ENCODE measurements at regions not wholly inside any gene's neighbourhood (a gene's known extent, or its start where the extent isn't known, plus 50 kb on each side); places are given as distances from the start of the nearest gene placed in this dataset.
"Not testable (repeated sequence)": the region's sequence is repeated elsewhere in the genome, so short reads cannot be mapped to it uniquely, and the experiment has no call there.

DNA sequence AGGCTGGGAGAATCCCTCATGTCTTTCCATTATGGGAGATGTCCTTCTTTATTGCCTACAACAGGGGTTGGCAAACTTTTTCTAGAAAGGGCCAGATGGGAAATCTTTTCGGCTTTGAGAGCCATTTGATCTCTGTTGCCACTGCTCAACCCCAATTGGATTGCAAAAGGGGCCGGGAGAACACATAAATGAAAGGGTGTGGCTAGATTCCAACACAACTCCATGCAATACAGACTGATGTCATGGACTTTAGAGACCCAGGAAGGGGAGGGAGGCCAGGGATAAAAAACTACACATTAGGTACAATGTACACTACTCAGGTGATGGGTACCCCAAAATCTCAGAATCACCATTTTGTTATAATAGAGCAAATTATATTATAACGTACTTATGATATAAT is 97.6 kb upstream of the SIM2 start:
- DNase-seq (ENCODE audit: low spot score) = no peak

DNA sequence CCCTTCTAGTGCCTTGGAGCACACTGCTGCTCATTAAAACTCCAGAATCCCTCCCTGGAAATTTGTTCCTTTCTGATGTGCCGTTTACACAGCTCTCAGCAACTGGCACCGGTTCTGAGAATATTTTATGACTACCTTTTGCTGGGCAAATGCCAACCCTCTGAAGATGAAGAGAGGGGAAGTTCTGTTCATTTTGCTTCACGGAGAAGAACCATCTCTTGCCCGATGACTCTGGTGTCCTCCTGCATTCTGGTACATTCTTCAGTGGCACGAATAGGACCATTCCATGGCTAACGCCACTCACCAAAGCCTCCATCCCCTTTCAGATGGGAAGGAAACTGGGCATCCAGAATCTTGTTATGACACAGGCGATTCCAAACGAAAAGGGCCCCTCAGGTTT is 96.2 kb upstream of the SIM2 start:
- DNase-seq (ENCODE audit: low spot score) = no peak

DNA sequence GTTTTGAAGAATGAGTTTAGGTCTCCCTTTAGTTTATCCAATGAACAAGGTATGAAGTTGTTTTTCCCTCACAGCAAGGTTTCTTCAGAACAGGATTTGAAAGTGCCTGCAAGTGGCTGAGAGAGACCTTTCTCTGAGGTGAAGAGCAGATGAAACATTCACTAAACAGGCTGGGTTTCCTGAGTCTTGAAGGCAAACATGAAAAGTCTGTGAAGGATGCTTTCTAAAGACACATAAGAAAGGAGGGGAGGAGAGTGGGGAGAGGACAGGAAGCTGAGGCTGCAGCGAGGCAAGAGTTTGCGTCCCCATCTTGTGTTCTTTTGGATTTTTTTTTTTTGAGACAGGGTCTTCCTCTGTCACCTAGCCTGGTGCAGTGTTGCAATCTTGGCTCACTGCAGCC is 95.7 kb upstream of the SIM2 start:
- no peak for DNase-seq (ENCODE audit: low spot score)

DNA sequence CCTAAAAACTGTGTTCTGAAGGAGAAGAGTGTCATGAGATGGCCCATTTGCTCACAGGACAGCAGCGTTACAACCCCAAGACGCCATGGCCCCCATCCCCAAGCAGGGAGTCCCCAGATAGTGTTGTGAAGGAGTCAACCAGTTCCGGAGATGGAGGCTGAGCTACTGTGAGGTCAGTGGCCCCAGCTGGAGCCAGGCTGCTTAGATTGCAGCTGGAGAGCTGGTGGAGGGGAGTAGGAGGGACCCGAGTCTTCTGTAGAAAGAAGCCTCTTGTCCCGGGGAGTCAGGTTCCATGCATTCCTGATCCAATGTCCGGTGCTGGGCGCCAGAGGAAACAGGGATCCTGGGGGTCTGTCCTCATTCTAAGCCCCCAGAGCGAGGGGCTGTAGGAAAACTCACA is 93.5 kb upstream of the SIM2 start:
- DNase-seq (ENCODE audit: low spot score) = no peak

DNA sequence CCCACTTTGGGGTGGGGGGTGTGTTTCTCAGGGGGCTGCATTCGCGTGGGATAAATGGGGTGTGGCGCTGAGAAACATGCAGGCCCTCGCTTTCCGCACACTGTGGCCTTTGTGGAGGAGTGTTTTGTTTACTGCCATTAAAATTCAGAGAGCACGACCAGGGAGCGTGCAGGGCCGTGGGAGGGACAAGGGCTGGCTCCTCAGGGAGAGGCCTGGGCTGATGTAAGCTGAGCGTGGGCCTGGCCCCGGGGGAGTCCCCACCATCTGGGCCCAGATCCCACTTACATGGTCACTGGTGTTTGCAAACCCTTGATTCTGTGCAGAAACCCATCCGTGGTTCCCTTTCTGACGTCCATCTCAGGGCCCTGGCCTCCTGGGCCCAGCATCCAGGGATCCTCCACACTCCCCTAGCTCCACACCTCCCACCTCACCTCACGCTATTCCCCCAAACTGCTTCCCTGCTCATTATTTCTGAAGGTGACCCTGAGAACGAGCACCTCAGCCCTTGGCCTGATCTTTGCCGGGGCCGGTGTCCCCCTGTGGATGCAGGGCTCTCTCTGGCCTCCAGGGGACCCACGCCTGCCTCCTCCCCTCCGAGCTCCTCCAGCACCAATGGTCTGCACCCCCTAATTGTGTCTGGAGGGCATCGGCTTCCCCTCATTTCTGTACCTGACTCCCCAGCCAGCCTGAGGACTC is 92.5 kb upstream of the SIM2 start:
- no peak for DNase-seq (ENCODE audit: low spot score)

DNA sequence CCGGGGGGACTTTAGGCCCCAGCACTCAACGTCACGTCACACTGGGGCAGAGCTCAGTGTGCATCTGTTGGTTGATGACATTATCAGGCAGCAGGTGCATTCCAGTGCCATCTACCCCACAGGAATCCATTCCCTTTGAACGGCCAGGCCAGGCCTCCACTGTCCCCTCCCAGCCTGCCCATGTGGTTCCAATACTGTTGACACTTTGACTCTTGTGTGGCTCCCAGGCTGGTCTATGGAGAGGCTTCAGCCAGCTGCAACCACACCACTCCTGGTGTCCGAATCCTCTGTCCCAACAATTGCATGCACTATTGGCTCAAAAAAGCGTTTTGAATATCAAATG is 92.0 kb upstream of the SIM2 start:
- no peak for DNase-seq (ENCODE audit: low spot score)

DNA sequence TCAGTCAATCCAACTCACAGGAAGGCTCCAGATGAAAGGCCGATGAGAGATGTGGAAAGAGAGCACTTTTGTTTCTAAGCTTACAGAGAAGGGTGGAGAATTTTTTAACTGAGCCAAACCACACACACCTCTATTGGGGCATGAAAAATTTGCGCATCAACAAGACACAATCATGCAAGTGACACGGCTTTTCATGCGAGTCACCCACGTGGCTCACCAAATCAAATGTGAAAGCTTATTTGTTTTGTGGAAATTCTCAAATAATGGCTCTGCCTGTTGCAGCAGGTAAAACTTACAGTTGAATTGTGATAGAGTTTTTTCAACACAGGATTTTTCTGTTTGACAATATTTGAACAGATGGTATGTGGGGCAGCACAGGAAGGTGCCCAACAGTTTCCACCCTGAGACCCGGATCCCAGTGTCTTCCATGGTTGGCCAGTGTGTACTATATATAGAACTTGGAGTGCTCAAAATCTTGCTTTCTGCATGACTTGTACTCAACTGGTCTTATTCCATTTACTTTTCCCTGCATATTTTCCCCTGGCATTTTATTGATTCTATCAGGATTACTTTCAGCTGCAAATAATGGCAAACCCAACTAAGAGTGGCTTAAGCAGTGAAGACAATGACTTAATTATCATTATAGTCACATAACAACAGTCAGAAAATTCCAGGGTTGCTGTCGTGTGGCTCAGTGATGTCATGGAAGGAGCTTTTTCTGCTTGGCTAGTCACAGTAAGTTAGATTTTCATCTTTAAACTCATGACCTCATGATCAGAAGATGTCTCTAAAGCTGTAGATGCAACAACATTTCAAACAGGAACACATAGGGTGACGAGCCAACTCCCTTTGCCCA is 90.6 kb upstream of the SIM2 start:
- peak; percentile 73 for DNase-seq (ENCODE audit: low spot score)

DNA sequence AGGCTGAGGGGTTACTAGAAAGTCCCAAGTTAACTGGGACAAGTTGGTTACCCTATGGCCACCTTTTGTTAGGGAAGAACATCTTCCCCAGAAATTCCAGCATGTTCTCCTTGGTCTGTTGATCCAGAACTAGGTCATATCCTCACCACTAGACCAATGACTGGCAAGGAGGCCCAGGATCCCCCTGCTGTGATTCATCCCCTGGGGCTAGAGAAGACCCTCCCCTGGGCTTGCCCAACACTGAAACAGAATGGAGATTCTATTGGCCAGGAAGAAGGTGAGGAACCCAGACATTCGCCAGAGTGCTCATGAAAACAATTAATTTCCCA is 90.1 kb upstream of the SIM2 start:
- no peak for DNase-seq (ENCODE audit: low spot score)

DNA sequence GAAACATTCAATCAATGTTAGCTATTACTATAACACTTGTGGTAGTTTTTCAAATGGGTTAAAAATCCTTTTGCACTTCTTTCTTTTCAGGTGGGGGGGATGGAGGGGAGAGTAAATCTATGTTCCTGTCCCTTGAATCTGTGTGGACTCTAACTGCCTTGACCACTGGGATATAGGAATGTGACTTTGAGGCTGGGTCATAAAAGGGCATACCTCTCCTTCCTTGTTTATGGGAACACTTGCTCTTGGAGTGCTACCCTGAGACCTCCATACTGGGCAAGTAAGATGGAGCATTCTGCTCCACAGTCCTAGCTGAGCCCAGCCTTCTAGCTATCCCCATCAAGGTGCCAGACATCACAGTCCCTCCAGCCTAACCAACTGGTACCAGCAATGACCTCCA is 89.3 kb upstream of the SIM2 start:
- no peak for DNase-seq (ENCODE audit: low spot score)

DNA sequence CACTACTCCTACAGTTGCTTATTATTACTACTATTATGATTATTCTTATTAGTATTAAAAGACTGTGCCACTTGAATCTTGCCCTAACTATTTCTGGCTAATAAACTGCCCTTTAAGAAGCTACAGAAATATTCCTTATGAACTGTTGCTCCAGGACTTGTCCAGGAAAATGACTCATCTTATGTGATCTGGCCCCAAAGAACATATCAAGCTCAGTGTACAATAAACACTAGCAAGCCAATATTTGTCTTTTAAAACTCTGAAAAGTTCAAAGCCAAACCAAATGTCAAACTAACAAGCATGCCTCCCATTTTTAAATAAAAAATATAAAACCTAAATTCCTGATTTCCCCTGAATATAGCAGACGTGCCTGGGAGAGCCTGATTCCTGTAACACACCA is 88.7 kb upstream of the SIM2 start:
- DNase-seq (ENCODE audit: low spot score) = no peak

DNA sequence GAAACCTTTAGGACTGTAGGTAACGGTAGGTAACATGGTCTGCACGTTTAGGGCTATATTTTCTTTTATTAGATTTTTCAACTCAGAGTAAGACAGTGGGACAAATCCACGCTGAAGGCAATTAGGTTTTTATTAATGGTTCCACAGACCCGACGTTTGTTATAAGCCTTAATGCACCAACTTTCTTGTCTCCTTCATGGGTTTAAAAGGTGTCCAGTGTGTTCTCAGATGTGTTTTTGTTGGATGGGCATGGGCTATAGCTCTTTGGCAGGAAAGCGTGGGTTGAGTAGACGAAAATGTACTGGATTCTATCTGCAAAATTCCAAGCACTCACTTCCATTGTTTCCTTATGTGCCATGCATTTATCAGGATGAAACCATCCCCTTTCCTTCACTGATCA is 88.0 kb upstream of the SIM2 start:
- no peak for DNase-seq (ENCODE audit: low spot score)

DNA sequence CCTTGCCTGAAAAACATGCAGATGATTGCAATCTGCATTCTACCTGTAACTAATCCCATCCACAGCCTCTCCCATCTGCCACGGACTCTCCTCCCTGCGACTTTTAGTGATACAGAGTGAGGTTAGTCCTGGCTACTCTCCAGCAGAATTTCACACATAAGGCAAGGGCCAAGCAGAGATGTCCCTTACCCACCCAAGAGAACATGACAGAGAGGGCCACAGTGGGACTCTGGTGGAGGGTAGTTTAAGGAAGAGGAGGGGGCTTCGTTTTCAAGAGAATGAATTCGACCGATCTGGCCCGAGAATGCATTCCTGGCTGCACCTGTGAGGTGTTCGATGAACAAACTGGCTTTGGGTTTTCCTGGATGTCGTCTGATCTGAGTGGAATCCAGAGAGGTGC is 87.5 kb upstream of the SIM2 start:
- peak; percentile 48 for DNase-seq (ENCODE audit: low spot score)

DNA sequence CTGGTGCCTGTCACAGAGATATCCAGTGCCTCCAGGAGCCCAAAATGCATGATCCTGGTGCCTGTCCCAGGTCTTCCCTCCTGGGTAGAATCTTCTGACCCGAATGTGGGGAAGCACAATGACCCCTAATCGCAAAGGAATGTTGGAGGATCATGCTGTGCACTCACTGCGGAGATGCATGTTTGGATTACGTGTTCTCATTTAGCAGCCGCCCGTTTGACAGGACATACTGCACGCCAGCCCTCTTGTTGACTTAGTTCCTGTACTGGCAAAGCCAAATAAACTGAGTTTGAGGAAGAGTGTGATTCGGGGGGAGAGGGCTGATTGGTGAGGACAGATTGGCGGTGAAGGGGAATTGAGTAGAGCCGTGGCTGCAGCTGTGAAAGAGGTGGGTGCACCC is 85.9 kb upstream of the SIM2 start:
- no peak for DNase-seq (ENCODE audit: low spot score)

DNA sequence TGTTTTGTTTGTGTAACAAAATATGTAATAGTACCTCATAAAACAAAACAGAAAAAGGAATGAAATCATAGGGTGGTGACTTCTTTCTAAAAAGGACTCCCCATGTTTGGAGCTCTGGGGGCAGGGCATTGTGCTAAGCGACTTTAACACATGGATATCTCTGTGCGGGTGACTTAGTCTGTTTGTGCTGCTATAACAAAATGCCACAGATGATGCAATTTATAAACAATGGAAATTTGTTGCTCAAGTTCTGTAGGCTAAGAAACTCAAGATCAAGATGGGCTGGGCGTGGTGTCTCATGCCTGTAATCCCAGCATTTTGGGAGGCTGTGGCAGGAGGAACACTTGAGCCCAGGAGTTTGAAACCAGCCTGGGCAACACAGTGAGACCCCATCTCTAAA is 85.4 kb upstream of the SIM2 start:
- DNase-seq (ENCODE audit: low spot score) = no peak

DNA sequence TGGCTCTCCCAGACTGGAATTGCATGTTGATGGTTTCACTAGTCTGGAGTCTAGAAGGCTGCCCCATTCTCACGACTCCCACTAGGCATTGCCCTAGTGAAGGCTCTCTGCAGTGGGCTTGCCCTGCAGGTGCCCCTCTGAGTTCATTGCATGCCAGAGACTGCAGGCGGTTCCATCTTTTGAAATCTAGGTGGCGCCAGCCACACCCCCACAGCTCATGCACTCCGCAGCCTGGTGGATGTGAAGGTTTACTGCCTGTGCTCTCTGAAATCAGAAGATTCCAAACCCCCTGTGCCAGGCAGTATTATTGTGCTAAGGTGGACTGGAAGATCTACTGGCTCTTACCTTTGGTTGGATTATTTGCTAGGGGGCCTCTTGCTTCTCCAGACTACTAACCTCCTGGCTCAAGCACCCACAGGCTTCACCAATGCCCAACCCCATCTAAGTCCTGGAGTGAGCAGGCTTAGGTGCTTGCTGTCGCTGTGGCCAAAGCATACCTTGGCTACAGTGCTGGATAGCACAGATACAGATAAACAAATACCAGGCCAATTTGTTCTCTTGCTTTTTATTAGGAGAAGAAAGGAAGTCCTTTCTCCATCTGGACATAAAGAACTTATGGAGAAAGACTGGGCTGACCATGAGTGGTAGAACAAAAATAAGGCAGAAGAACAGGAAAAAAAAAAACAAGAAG is 83.5 kb upstream of the SIM2 start:
- no peak for DNase-seq (ENCODE audit: low spot score)

DNA sequence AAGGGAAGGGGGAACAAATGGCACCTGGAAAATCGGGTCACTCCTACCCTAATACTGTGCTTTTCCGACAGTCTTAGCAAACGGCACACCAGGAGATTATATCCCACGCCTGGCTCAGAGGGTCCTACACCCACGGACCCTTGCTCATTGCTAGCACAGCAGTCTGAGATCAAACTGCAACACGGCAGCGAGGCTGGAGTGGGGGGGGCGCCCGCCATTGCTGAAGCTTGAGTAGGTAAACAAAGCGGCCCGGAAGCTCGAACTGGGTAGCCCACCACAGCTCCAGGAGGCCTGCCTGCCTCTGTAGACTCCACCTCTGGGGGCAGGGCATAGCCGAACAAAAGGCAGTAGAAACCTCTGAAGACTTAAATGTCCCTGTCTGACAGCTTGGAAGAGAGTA is 82.1 kb upstream of the SIM2 start:
- DNase-seq (ENCODE audit: low spot score) = not testable (repeated sequence)

DNA sequence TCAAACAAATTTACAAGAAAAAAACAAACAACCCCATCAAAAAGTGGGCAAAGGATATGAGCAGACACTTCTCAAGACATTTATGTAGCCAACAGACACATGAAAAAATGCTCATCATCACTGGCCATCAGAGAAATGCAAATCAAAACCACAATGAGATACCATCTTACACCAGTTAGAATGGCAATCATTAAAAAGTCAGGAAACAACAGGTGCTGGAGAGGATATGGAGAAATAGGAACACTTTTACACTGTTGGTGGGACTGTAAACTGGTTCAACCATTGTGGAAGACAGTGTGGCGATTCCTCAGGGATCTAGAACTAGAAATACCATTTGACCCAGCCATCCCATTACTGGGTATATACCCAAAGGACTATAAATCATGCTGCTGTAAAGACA is 77.1 kb upstream of the SIM2 start:
- DNase-seq (ENCODE audit: low spot score) = not testable (repeated sequence)

DNA sequence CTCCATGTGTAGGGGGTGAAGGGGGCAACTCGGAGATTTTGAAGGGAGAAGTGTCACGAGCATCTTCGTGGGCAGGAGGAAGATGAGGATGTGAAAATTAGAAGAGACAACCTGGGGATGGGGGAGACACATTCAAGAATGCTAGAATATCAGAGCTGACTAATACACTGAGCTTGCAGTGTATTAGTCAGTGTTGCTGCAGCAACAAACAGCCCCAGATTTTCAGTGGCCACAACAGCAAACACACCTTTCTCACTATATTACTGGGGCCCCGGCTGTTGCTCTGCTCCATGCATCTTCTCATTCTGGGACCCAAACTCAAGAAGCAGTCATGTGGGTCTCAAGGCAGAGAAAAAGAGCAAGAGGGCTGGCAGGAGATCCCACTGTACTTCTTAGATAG is 74.8 kb upstream of the SIM2 start:
- DNase-seq (ENCODE audit: low spot score) = no peak

DNA sequence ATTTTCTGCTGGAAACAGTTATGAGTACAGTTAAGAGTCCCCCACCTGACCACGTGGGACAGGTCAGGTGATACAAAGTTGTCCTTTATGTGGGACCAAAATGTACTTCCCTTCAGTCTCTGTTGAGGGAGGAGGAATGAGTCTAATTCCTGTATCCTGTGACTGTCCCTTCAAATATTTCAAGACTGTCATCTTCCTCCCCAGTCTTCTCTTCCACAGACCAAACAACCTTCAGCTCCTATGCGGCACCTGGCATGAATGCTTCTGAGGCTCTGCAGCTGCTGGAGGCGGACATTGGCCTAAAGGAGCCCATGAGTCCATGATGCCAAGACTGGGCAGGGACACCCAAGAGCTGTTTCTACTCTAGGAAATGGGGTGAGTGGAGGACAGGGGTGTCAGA is 72.1 kb upstream of the SIM2 start:
- no peak for DNase-seq (ENCODE audit: low spot score)

DNA sequence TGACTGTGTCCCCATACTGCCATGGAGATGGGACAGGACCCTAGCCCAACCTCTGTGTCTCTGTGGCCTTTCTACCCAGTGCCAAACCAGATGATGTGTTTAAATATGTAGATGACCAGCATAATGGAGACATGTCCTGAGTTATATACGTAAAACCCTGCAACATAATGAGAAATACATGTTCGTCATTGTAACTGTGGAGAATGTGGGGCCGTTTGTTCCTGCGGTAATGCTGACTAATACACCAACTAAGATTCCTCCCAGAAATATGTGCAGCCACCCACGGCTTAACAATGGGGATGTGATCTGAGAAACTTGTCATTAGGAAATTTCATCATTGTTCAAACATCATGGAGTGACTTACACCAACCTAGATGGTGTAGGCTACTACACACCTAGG is 71.7 kb upstream of the SIM2 start:
- no peak for DNase-seq (ENCODE audit: low spot score)

DNA sequence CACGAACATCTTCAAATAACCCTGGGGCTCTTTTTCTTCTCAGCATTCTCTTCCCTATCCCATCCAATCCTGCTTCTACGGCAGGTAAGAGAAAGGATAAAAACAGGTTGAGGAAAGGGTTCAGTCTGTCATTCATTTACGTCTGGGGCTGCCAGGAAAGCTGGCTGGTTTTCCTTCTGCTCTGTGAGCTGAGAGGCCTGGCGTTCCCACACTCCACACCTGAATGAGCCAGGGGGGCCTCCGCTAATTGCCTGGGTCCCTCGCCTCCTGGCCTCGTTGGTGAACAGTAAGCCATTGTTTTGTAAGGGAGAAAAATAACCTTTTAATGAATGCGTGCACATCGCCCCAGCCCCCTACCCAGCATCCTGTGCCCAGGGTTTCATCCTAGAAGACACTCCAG is 70.8 kb upstream of the SIM2 start:
- no peak for DNase-seq (ENCODE audit: low spot score)

DNA sequence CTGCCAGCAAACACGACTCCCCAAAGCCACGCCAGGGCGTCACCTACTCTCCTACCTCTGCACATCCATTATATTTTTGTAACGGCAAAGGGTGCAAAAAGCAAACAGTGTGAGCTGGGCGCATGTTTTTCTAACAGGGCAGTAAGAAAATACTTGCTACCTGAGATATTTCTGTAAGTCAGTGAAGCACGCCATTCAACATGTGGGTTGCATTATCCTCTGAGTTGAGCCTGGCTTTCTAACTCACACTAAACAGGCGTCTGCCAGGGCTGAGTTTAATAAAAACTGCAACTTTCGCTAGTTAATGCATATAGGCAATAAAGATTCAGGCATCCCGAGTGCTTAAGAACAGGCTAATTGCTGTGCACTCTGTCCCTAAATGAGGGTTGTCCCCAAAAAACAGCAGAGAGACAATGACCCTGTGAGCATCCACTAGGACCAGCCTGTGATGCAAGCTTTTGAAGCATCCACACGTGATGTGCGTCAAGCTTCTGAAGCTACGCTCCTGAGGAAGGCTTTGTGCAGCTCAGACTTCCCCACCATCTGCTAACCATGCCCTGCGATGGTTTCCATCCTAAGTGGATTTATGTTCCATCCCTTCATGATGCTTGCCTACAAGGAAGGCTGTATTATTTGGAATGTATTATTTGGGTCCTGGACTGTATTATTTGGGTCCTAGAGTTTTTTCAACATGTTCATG is 70.0 kb upstream of the SIM2 start:
- no peak for DNase-seq (ENCODE audit: low spot score)
